PC-3 (cell line): ENCODE measurements at regions not wholly inside any gene's neighbourhood (a gene's known extent, or its start where the extent isn't known, plus 50 kb on each side); places are given as distances from the start of the nearest gene placed in this dataset.

Experiments used
- ATAC-seq: fragments of 200-7000 bp; cut with Tn5 transposase; 2 replicates; pipeline ENCODE4 v1.9.1; 2020; ENCODE audit warnings: mild to moderate bottlenecking, moderate library complexity
- BruUV-seq: library from RNA; stranded (reverse); fragments of 400-500 nt; replicated peaks from 2 replicates; lab custom pipeline; 2021; lab: Mats Ljungman, UMichigan
- CTCF ChIA-PET: fragments of 300-600 bp; sonication (Branson Sonifier 250); formaldehyde crosslinking; loops from one replicate; lab custom pipeline; 2022; ENCODE audit warnings: antibody characterized with exemption; lab: Charles Lee
- POLR2A ChIA-PET: fragments of 300-600 bp; sonication (Branson Sonifier 250); formaldehyde crosslinking; loops from one replicate; lab custom pipeline; 2022; ENCODE audit warnings: antibody characterized with exemption; ENCODE audit not compliant: unreplicated experiment; lab: Charles Lee
- DNase-seq: peaks from one replicate; pipeline ENCODE4 v3.0.0-alpha.2; 2015
- H2AFZ ChIP-seq: fragments of 300-600 bp; sonication (generic); 2 replicates; pipeline ENCODE4 v1.6.0; 2016; ENCODE audit warnings: antibody characterized with exemption, low read length
- H3F3A ChIP-seq: fragments of 300-600 bp; sonication (generic); one replicate; pipeline ENCODE4 v1.6.0; 2017; ENCODE audit warnings: antibody characterized with exemption, low read length, control low read depth, mild to moderate bottlenecking; ENCODE audit not compliant: unreplicated experiment
- H3K27ac ChIP-seq: fragments of 300-600 bp; sonication (generic); 2 replicates; pipeline ENCODE4 v1.5.1; 2016; ENCODE audit warnings: mild to moderate bottlenecking, low read length
- H3K27me3 ChIP-seq: fragments of 300-600 bp; sonication (generic); 2 replicates; pipeline ENCODE4 v1.6.1; 2016; ENCODE audit warnings: low read length, mixed read lengths
- H3K36me3 ChIP-seq: fragments of 300-600 bp; sonication (generic); 2 replicates; pipeline ENCODE4 v1.6.1; 2016; ENCODE audit warnings: low read depth, mixed run types, low read length, mixed read lengths
- H3K4me1 ChIP-seq: fragments of 300-600 bp; sonication (generic); 2 replicates; pipeline ENCODE4 v1.5.1; 2016; ENCODE audit warnings: low read length; ENCODE audit not compliant: insufficient read depth
- H3K4me2 ChIP-seq: fragments of 300-600 bp; sonication (generic); 2 replicates; pipeline ENCODE4 v1.6.0; 2016; ENCODE audit warnings: low read length
- H3K4me3 ChIP-seq: fragments of 300-600 bp; sonication (generic); 2 replicates; pipeline ENCODE4 v1.5.1; 2016; ENCODE audit warnings: mild to moderate bottlenecking, low read length, mixed read lengths
- H3K79me2 ChIP-seq: fragments of 300-600 bp; sonication (generic); 2 replicates; pipeline ENCODE4 v1.6.1; 2017; ENCODE audit warnings: low read length, mixed read lengths
- H3K9ac ChIP-seq: fragments of 300-600 bp; sonication (generic); 2 replicates; pipeline ENCODE4 v1.6.0; 2016; ENCODE audit warnings: mild to moderate bottlenecking, low read length
- H3K9me2 ChIP-seq: fragments of 300-600 bp; sonication (generic); replicated peaks from 2 replicates; pipeline ENCODE4 v1.6.1; 2016; ENCODE audit warnings: mixed run types, low read length, mixed read lengths
- H3K9me3 ChIP-seq: fragments of 300-600 bp; sonication (generic); 2 replicates; pipeline ENCODE4 v1.6.1; 2016; ENCODE audit warnings: low read length, mixed read lengths
- H4K20me1 ChIP-seq: fragments of 300-600 bp; sonication (generic); 2 replicates; pipeline ENCODE4 v1.6.1; 2016; ENCODE audit warnings: low read length, mixed read lengths
- EZH2 ChIP-seq: fragments of 300-600 bp; sonication (generic); IDR thresholded peaks from one replicate; pipeline ENCODE4 v1.6.1; 2017; ENCODE audit warnings: antibody characterized with exemption, mild to moderate bottlenecking, low read length; ENCODE audit not compliant: unreplicated experiment
- EZH2phosphoT487 ChIP-seq: fragments of 300-600 bp; sonication (generic); IDR thresholded peaks from 2 replicates; pipeline ENCODE4 v1.6.1; 2018; ENCODE audit warnings: mild to moderate bottlenecking, antibody characterized with exemption, low read length, borderline replicate concordance
- intact Hi-C: fragments of 100-400 bp; cut with micrococcal nuclease; formaldehyde crosslinking; loops from 2 replicates; pipeline ENCODE4 v1.9.0; 2023
- TF ChIP-seq, protein P1 (sequence below): fragments of 300-600 bp; sonication (generic); conservative IDR thresholded peaks from 2 replicates; pipeline ENCODE4 v1.5.1; 2017; ENCODE audit warnings: antibody characterized with exemption, low read depth, mild to moderate bottlenecking, low read length

DNA sequence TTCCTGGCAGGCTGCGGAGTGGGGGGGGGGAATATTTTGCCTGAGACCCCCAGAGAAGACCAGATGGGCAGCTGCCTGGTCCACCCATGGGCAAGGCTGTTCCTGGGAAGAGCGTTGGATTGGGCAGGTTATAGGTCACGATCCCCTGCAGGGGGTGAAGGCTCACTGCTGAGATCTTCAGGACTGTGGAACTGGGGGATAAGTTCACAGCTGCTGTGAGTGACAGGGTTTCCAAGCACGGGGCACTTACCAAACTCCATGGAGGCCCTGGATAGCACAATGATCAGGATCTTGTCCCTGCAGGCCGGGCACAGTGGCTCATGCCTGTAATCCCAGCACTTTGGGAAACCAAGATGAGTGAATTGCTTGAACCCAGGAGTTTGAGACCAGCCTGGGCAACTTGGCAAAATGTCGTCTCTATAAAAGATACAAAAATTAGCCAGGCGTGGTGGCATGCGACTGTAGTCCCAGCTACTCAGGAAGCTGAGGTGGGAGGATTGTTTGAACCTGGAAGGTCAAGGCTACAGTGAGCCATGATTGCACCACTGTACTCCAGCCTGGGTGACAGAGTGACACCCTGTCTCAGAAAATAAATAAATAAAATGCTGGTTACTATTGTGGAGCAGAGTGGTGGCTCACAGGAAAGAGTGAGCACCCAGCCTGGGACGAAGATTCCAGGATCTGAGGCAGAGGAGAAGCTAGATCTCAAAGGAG, 68.0 kb upstream of the HELT start:
- H2AFZ ChIP-seq, result no peak overlapping the region
- intact Hi-C loops, result no loop called here
- no peaks in the 10 kb centered on the region for H3K79me2 ChIP-seq
- no peaks in the 10 kb centered on the region for H3F3A ChIP-seq
- H3K9me3 ChIP-seq, result no peaks in the 10 kb centered on the region
- H3K4me1 ChIP-seq, result no peaks in the 10 kb centered on the region
- no peak for ATAC-seq
- no TSS peak for BruUV-seq
- TF ChIP-seq, protein P1, sequence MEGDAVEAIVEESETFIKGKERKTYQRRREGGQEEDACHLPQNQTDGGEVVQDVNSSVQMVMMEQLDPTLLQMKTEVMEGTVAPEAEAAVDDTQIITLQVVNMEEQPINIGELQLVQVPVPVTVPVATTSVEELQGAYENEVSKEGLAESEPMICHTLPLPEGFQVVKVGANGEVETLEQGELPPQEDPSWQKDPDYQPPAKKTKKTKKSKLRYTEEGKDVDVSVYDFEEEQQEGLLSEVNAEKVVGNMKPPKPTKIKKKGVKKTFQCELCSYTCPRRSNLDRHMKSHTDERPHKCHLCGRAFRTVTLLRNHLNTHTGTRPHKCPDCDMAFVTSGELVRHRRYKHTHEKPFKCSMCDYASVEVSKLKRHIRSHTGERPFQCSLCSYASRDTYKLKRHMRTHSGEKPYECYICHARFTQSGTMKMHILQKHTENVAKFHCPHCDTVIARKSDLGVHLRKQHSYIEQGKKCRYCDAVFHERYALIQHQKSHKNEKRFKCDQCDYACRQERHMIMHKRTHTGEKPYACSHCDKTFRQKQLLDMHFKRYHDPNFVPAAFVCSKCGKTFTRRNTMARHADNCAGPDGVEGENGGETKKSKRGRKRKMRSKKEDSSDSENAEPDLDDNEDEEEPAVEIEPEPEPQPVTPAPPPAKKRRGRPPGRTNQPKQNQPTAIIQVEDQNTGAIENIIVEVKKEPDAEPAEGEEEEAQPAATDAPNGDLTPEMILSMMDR, result no peak
- no peak for TF ChIP-seq EZH2phosphoT487
- no peak for TF ChIP-seq EZH2
- ChIA-PET CTCF (no interaction called here), POLR2A (no interaction called here)
- H4K20me1 ChIP-seq, result no peaks in the 10 kb centered on the region
- H3K9ac ChIP-seq, result no peak overlapping the region
- no peaks in the 10 kb centered on the region for H3K36me3 ChIP-seq
- no peak overlapping the region for H3K4me3 ChIP-seq
- no peak for DNase-seq
- H3K4me2 ChIP-seq, result no peak overlapping the region
- no peaks in the 10 kb centered on the region for H3K9me2 ChIP-seq
- peaks cover 19% of the 10 kb centered on the region for H3K27me3 ChIP-seq
- H3K27ac ChIP-seq, result no peak overlapping the region

DNA sequence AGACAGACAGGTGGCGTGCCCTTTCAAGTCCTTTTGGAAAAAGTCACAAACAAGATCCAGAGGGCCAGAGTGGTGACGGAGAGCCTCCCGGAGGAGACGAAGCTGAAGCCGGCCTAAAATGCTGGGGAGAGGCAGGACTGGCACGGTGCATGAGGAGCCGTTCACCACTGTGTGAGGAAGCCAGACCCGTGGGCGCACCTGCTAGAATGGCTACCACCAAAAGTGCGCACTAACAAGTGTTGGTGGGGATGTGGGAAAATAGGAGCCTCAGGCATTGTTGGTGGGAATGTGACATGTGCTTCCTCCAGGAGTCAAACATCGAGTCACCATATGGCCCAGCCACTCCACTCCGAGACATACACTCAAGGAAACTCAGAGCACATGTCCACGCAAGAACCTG, 67.4 kb upstream of the HELT start:
- no peaks in the 10 kb centered on the region for H3K9me2 ChIP-seq
- BruUV-seq, result no TSS peak
- peaks cover 14% of the 10 kb centered on the region for H3K27me3 ChIP-seq
- no peak overlapping the region for H3K4me3 ChIP-seq
- H3K9me3 ChIP-seq, result no peaks in the 10 kb centered on the region
- no peak for DNase-seq
- no peaks in the 10 kb centered on the region for H4K20me1 ChIP-seq
- ChIA-PET CTCF (no interaction called here), POLR2A (no interaction called here)
- no peaks in the 10 kb centered on the region for H3K4me1 ChIP-seq
- no peaks in the 10 kb centered on the region for H3K36me3 ChIP-seq
- no peak for ATAC-seq
- H3F3A ChIP-seq, result no peaks in the 10 kb centered on the region
- intact Hi-C loops, result no loop called here
- H2AFZ ChIP-seq, result no peak overlapping the region
- no peak overlapping the region for H3K4me2 ChIP-seq
- TF ChIP-seq, protein P1, result no peak
- no peak for TF ChIP-seq EZH2
- no peak for TF ChIP-seq EZH2phosphoT487
- H3K27ac ChIP-seq, result no peak overlapping the region
- H3K79me2 ChIP-seq, result no peaks in the 10 kb centered on the region
- no peak overlapping the region for H3K9ac ChIP-seq

DNA sequence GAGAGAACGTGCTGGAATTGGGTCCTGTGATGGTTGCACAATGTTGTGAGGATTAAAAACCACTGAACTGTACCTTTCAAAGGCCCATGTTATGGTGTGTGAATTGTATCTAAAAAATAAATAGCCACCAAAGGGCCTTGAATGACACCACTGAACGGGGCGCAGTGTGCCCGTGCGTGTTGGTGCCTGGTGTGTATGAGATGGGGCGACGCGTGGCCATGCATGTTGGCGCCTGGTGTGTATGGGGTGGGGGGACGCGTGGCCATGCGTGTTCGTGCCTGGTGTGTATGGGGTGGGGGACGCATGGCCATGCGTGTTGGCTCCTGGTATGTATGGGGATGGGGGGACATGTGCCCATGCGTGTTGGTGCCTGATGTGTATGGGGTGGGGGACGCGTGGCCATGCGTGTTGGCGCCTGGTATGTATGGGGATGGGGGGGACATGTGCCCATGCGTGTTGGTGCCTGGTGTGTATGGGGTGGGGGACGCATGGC, 66.6 kb upstream of the HELT start:
- H3K4me2 ChIP-seq, result no peak overlapping the region
- H4K20me1 ChIP-seq, result no peaks in the 10 kb centered on the region
- DNase-seq, result no peak
- H3F3A ChIP-seq, result no peaks in the 10 kb centered on the region
- no peak overlapping the region for H3K27ac ChIP-seq
- H3K9ac ChIP-seq, result no peak overlapping the region
- H3K4me1 ChIP-seq, result no peaks in the 10 kb centered on the region
- H3K27me3 ChIP-seq, result peaks cover 13% of the 10 kb centered on the region; the same call in 1 of the 2 replicates
- no peak for ATAC-seq
- CTCF ChIA-PET, result no interaction called here
- H3K9me3 ChIP-seq, result no peaks in the 10 kb centered on the region
- H3K79me2 ChIP-seq, result no peaks in the 10 kb centered on the region
- BruUV-seq, result no TSS peak
- H3K36me3 ChIP-seq, result no peaks in the 10 kb centered on the region
- H2AFZ ChIP-seq, result no peak overlapping the region
- intact Hi-C loops, result no loop called here
- POLR2A ChIA-PET, result no interaction called here
- H3K9me2 ChIP-seq, result no peaks in the 10 kb centered on the region
- no peak overlapping the region for H3K4me3 ChIP-seq
- TF ChIP-seq, protein P1, result no peak
- TF ChIP-seq EZH2, result no peak
- TF ChIP-seq EZH2phosphoT487, result no peak
